GM19372 (cell line): ENCODE measurements at regions not wholly inside any gene's neighbourhood (a gene's known extent, or its start where the extent isn't known, plus 50 kb on each side); places are given as distances from the start of the nearest gene placed in this dataset.

Experiments used
- ATAC-seq: cut with Tn5 transposase; IDR thresholded peaks from one replicate; pipeline ENCODE4 v1.9.1; 2021; ENCODE audit warnings: mild to moderate bottlenecking, low read depth, moderate library complexity; ENCODE audit not compliant: unreplicated experiment

DNA sequence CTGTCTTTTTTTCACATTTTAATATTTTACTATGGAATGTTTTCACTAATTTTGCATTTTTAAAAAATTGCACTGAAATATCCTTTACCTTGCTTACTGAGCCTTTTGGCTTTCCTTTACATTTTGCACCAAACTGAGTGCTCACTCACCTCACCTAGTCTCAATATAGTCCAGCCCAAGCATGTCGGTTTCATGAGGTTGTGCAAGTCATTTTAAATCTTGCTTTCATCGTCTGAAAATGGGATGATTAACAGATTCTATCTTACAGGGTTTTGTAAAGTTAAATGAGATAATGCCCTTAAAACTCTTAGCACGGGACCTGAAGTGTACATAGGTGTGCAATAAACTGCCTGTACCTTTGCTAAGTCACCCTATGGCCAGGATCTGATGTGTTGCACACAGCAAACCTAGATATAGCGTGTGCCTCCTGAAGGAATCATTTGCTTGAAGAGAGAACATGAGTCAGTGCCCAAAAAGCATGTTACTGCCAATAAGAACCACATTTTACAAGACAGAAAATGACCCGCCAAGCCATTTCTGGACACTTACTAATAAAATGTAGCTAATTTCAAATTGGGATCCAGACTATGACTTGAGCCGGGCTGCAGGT is 199.8 kb downstream of the JCAD start:
- ATAC-seq, result no peak

DNA sequence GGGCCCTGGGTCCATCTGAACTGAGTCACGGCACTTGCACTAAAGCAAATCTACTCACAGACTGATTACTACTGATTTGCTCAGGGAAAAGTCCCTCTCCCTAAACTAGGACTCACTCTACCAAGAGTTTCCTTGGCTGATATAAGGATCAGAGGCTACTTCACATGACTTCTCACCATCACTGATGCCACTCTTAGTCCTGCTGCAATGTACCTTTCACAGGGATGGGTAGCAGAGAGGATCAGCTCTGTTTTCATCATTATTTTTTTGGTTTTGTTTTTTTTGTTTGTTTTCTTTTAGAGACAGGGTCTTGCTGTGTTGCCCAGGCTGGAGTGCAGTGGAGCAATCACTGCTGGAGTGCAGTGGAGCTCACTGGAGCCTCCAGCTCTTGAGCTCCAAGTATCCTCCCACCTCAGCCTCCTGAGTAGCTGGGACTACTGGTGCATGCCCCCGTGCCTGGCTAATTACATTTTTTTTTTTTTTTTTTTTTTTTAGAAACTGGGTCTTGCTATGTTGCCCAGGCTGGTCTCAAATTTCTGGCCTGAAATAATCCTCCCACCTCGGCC is 200.6 kb downstream of the JCAD start:
- no peak for ATAC-seq

DNA sequence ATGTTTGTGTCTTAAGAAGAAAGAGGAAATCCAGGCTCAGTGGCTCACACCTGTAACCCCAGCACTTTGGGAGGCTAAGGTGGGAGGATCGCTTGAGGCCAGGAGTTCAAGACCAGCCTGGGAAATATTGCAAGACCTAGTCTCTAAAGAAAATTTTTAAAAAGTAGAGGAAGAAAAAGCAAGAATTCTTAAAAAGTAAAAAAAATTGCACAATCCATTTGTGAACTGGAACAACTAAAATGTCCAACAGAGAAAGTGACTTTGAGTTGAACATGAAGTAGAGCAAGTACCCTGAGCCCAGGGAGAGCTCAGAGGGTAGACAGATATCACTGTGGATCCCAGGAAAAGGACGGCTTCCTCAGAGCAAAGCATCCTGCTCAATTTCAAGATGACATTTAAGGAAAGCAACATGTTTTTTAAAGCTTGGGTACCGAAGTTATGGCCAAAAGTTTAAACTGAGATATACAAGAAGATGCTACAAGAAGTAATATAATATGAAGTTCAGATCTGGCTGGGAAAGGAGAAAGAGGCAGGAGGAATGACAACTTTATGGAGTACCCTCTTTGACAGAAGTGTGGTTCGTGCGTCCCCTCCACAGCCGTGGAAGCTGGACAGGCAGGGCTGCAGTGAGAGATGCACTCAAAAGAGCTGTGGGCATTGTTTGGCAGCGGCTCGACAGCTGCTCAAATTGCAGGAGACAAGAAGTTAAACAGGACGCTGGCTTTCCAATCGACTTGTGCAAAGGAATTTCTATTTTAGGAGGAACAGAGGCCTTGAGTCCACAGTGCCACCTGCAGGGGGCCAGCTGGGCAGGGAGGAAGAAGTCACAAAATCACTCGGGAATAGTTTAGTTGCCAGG is 201.3 kb downstream of the JCAD start:
- ATAC-seq, result no peak

DNA sequence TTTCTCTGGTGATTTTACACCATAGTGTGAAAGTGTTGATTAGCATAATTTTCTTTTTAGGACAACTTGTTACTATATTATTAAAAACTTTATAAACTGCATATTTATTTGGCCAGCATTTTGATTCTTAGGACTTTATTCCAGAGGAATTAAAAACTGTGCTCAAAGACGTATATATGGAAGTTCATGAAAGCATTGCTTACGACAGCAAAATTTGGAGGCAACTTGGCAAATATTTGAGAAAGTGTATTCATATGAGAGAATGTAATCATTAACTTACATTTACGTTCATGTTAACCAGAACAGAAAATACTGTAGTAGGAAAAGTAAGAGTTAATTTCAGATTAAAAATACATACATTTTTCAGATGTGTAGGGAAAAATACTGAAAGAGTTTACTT is 203.1 kb downstream of the JCAD start:
- no peak for ATAC-seq

DNA sequence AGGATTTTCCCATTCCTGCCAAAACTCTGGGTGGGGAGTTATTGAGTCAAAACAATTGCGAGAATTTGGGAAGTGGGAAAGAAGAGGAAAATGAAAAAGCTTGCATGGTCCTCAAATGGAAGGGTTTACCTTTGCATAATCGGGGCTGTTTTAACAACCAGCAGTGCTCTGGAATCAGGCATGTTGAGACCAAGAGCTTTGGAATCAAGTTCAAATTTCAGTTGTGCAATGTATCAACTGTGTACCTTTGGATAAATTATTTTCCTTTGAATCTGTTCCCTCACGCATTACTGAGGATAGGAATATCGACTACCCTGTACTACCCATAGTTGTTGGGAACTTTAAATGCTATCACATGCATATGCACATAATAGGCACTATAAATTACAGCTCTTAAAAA is 205.5 kb downstream of the JCAD start:
- ATAC-seq, result no peak

GRCh38 chr10:29851241-29851640 is 208.1 kb downstream of the JCAD start:
- ATAC-seq, result no peak

- ATAC-seq, result no peak
These were observed 209.0 kb downstream of the JCAD start for GRCh38 chr10:29850371-29850770.

- ATAC-seq, result no peak
These were observed 209.5 kb downstream of the JCAD start for GRCh38 chr10:29849886-29850285.

DNA sequence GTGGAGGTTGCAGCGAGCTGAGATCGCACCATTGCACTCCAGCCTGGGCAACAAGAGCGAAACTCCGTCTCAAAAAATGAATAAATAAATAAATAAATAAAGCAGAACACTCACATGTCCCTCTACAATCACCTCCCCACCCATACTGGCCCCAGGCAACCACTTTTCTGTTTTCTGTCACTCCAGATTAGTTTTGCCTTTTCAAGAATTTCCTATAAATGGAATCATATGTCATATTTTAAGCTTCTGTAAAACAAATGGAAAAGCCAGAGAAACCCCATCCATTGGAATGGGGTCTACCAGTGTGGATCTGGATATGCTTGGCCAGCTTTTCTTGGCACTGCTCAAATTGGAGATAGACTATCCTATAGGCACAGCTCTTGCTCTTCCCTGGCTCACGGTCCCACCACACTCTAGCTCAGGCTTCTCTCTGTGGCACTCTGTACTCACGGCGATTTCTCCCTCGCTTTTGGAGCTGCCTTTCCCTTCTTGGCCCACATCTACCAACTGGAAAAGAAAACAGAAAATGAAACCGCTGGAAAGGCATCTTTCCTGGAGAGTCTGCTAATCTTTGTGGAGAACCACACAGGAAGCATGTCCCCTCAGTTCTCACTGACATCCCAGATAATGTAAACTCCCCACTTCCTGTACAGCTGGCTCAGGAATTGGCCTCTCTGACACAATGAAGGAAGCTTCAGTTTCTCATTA is 210.1 kb downstream of the JCAD start:
- no peak for ATAC-seq

DNA sequence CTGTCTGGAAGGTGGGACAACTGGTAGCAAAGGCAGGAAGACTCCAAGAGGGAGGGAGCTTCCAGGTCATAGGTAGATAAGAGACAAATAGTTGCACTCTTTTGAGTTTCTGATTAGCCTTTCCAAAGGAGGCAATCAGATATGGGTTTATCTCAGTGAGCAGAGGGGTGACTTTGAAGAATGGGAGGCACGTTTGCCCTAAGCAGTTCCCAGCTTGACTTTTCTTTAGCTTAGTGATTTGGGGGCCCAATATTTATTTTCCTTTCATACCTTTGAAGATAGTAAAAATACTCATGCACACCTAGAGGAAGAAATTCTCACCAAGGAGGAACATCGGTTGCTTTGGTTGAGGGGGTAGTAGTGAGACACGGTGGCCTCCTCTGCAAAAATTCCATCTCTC is 212.1 kb upstream of the SVIL start:
- no peak for ATAC-seq

- ATAC-seq, result no peak
These were observed 210.4 kb upstream of the SVIL start for GRCh38 chr10:29845166-29845565.

DNA sequence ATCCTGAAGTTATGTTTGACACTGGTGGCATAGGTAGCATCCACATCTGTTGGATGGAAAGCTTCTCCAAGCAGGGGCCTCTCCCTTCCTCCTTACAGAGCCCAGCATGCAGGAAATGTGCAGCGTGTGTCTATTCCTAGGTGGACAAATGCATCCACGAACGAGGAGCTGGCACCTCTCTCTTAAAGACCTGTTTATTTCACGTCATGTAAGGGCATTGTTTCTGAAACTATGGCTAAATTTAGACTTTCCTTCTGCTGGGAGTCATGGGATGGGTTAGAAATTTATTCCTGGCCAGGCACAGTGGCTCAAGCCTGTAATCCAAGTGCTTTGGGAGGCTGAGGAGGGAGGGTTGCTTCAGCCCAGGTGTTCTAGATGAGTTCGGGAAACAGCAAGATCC is 208.4 kb upstream of the SVIL start:
- no peak for ATAC-seq

DNA sequence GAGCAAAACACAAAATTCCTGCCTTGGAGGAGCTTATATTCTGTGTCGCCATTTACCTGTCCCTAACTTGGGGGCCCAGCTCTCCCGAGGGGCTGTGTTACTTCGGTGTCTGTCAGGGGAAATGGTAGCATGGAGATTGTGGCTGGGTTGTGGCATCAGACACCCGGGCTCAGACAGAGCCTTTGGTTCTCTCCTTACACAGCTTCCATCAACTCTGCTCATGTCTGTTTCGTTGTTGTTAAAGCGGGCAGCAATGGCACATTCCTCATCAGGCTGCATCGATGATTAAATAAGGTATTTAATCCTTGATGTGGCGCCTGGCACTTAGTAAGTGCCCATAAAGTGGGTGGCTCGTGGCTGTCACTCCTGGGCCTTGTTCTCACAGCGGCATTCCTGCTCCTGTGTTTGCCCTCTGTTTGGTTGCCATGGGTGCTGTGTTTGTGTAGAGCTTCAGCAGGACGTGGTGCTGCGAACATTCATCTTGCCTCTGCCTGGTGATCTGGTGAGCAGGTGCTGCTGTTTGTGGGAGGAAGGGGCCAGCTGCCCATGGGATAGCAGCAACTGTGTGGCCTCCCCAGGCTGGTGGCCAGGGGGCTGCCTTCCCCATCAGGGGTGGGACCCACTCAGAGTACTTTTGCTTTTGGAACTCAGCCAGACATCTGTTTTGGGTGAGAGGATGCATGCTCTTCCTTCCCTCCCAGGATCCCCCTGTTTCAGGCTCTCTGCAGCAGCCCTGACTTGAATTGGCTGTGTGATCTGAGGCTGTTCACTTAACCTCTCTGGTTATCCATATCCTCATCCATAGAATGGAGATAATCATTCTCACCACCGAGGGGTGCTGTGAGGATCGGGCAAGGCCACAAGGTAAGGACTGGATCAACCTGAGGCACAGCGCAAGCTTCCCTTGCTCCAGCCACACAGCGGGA is 207.2 kb upstream of the SVIL start:
- ATAC-seq, result no peak

DNA sequence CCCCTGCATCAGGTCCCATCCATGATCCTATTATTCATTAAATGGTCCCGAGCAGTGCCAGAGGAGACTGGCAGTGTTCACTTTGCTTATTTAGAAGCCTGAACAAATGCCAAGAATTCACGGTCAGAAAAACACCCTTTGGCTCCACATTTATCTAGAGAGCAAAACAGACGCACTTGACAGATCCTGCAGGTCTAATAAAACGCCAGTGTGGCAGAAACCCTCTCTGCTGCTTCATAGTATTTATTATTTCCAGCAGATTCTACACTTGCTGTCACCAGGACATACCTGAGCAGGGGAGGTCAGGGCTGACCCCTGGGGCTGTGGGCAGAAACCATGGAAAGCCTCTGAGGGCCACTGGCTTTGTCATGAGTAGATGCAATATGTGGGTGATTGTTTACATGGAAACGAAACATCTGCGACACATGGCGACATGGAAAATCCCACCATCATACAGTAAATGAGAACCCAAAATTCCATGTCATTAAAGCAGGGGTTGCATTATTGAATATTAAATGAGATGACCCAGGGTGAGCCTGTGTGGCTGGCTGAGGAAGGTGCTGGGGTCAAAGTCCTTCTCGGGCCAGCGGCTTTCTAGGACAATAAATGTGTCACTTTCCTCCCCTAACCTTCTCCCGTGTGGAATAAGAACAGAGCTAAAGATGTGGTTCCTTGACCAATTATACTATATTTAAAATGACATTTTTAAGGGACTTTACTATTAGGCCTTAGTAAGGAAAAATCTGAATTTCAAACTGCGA is 205.9 kb upstream of the SVIL start:
- no peak for ATAC-seq

GRCh38 chr10:29839826-29840515 is 205.2 kb upstream of the SVIL start:
- ATAC-seq, result no peak

DNA sequence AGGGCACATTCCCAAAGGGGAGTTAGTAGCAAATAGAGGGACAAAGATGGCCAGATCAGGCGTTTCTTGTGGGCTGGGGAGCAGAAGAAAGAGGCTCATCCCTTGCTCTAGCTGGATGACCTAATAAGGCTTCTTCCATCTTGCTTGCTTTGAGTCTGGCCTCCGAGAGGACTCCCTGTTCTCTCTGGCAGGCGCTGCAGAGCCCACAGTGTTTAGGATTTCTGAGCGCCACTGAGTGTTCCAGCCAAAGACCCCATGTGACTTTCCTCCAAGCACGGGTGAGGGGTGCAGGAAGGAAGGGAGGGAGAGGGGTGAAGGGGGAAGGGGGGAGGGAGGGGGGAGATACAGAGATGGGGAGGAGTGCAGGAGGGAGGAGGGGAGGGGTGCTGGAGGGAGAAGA is 203.8 kb upstream of the SVIL start:
- no peak for ATAC-seq

DNA sequence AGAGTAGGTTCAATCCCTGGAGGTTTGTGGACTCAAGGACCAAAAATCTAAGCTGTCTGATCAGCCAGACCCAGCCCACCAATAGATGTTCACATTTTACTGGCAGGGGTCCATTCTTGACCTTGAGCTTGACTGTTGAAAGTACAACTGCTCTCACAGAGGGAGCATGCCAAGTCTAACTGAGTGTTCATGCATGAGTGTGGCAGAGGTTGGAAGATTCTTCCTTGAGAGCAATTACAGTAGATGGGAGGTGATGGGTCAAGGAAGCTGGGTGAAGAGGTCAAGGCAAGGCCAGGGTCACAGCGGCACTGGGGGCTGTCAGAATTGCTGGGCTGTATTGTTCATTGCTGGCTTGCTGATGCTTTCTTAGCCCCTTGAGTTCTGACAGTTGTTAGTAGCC is 202.8 kb upstream of the SVIL start:
- no peak for ATAC-seq

GRCh38 chr10:29836396-29836795 is 201.6 kb upstream of the SVIL start:
- no peak for ATAC-seq

GRCh38 chr10:29835055-29835454 is 200.3 kb upstream of the SVIL start:
- no peak for ATAC-seq
